HepG2 (cell line): ENCODE measurements at regions not wholly inside any gene's neighbourhood (a gene's known extent, or its start where the extent isn't known, plus 50 kb on each side); places are given as distances from the start of the nearest gene placed in this dataset.

Experiments used
- ATAC-seq: fragments of 200-7000 bp; cut with Tn5 transposase; 3 replicates; pipeline ENCODE4 v1.9.1; 2020; ENCODE audit warnings: mild to moderate bottlenecking, moderate library complexity
- BruUV-seq: library from RNA; stranded (reverse); fragments of 400-500 nt; replicated peaks from 2 replicates; lab custom pipeline; 2021; lab: Mats Ljungman, UMichigan
- CTCF ChIA-PET: fragments of 300-600 bp; formaldehyde crosslinking; extraction: SDS; loops from one replicate; lab custom pipeline; 2021; ENCODE audit warnings: low total read pairs, inconsistent platforms, low intra/inter-chr PET ratio; lab: Yijun Ruan, JAX
- POLR2A ChIA-PET: fragments of 350-600 bp; sonication (Branson Sonifier 250); formaldehyde crosslinking; loops from one replicate; lab custom pipeline; 2020; ENCODE audit warnings: antibody characterized with exemption, inconsistent platforms; lab: Yijun Ruan, JAX
- DNase-seq: peaks from one replicate; pipeline ENCODE4 v3.0.0-alpha.2; 2015; ENCODE audit warnings: low spot score
- FAIRE-seq: peaks from 3 replicates; lab custom pipeline; 2011; peaks lifted over from hg19 to GRCh38; lab: Jason Lieb, UNC
- H2AFZ ChIP-seq: one replicate; pipeline ENCODE4 v1.6.1; 2011; ENCODE audit warnings: low read length, inconsistent platforms
- H3K27ac ChIP-seq: fragments of 300-600 bp; 3 replicates; pipeline ENCODE4 v1.8.0; 2011; ENCODE audit warnings: mixed run types, mild to moderate bottlenecking, mixed read lengths, low read length, inconsistent platforms; ENCODE audit not compliant: insufficient read depth; ENCODE audit errors: extremely low read length
- H3K27me3 ChIP-seq, 2 experiments: fragments of 200-600 bp in 1 of 2; 2 replicates in 1 of 2; 3 replicates in 1 of 2; pipeline versions ENCODE4 v1.6.0 to v1.8.0; 2011; ENCODE audit warnings: low read length in 2 of 2, mild to moderate bottlenecking in 2 of 2, moderate library complexity in 2 of 2, inconsistent platforms in 1 of 2; ENCODE audit not compliant: insufficient read depth in 2 of 2, control insufficient read depth in 1 of 2
- H3K36me3 ChIP-seq, 2 experiments: fragments of 200-600 bp in 1 of 2; replicated peaks in 1 of 2; 2 replicates in 1 of 2; 3 replicates in 1 of 2; pipeline versions ENCODE4 v1.5.1 to v1.8.0; 2011; ENCODE audit warnings: low read length in 2 of 2, inconsistent platforms in 1 of 2; ENCODE audit not compliant: insufficient read depth in 2 of 2, control insufficient read depth in 1 of 2
- H3K4me1 ChIP-seq: 2 replicates; pipeline ENCODE4 v1.5.1; 2012; ENCODE audit warnings: low read length, inconsistent platforms; ENCODE audit not compliant: insufficient read depth
- H3K4me2 ChIP-seq: 2 replicates; pipeline ENCODE4 v1.6.0; 2011; ENCODE audit warnings: low read depth, low read length, inconsistent platforms
- H3K4me3 ChIP-seq, 3 experiments: fragments of 200-600 bp in 1 of 3; sonication (generic), shearing (Covaris generic) in 1 of 3; replicated peaks in 1 of 3; 2 replicates each; pipeline ENCODE4 v1.5.1; 2011 to 2016; ENCODE audit warnings: low read length in 3 of 3, inconsistent platforms in 2 of 3, low read depth in 2 of 3, mild to moderate bottlenecking in 2 of 3, control low read depth in 1 of 3, mixed read lengths in 1 of 3; ENCODE audit not compliant: insufficient read depth in 1 of 3
- H3K79me2 ChIP-seq: one replicate; pipeline ENCODE4 v1.6.1; 2011; ENCODE audit warnings: low read length, inconsistent platforms; ENCODE audit not compliant: insufficient read depth
- H3K9ac ChIP-seq: 2 replicates; pipeline ENCODE4 v1.6.0; 2011; ENCODE audit warnings: mild to moderate bottlenecking, low read depth, low read length, inconsistent platforms; ENCODE audit not compliant: insufficient read depth
- H3K9me3 ChIP-seq: 2 replicates; pipeline ENCODE4 v1.5.1; 2012; ENCODE audit warnings: mild to moderate bottlenecking, low read length
- H4K20me1 ChIP-seq: 2 replicates; pipeline ENCODE4 v1.6.0; 2011; ENCODE audit warnings: inconsistent platforms, mild to moderate bottlenecking, low read length, moderate library complexity; ENCODE audit not compliant: insufficient read depth
- ESRRA ChIP-seq: sonication (generic); formaldehyde crosslinking; IDR thresholded peaks from 2 replicates; pipeline ENCODE4 v1.5.1; 2020; ENCODE audit warnings: mild to moderate bottlenecking, low read depth, missing genetic modification reagents
- MLXIP ChIP-seq: sonication (generic); formaldehyde crosslinking; IDR thresholded peaks from 2 replicates; pipeline ENCODE4 v1.9.0; 2021; ENCODE audit warnings: missing genetic modification reagents, borderline replicate concordance
- MXD4 ChIP-seq: IDR thresholded peaks from 2 replicates; pipeline ENCODE4 v1.6.1; 2016; ENCODE audit warnings: mild to moderate bottlenecking, missing biosample characterization, missing genetic modification reagents
- NR1H2 ChIP-seq: sonication (generic); formaldehyde crosslinking; IDR thresholded peaks from 2 replicates; pipeline ENCODE4 v1.8.1; 2022; ENCODE audit warnings: low read depth, missing genetic modification reagents, borderline replicate concordance
- TBX2 ChIP-seq: sonication (generic); formaldehyde crosslinking; IDR thresholded peaks from 2 replicates; pipeline ENCODE4 v1.5.0; 2020; ENCODE audit warnings: missing genetic modification reagents, mild to moderate bottlenecking, borderline replicate concordance
- WGBS: methylation state at CpG from one replicate; pipeline ENCODE4 v1.1.6; 2017; ENCODE audit warnings: low lambda C conversion rate; 5-methylcytosine and 5-hydroxymethylcytosine counted together
- in situ Hi-C: cut with HindIII; loops from 2 replicates; pipeline ENCODE4 v1.10.0; 2017; ENCODE audit warnings: low pct_unique_long_range_greater_than_20kb; ENCODE audit not compliant: extremely low pct_ligation_motif_present
- intact Hi-C: fragments of 100-400 bp; cut with micrococcal nuclease; formaldehyde crosslinking; loops from one replicate; pipeline ENCODE4 v1.10.0; 2022; ENCODE audit not compliant: unreplicated experiment

- ATAC-seq (no peak), DNase-seq (no peak), FAIRE-seq (no peak)
- ChIA-PET POLR2A (no interaction called here), CTCF (no interaction called here)
- H3K79me2 ChIP-seq: no peaks in the 10 kb centered on the region
- H3K4me3 ChIP-seq: no peak overlapping the region
- intact Hi-C loops: no loop called here
- BruUV-seq: no TSS peak
- TF ChIP-seq MLXIP (CRISPR knock-in tag) (no peak), ESRRA (CRISPR knock-in tag) (no peak)
- H3K4me1 ChIP-seq: no peaks in the 10 kb centered on the region
- in situ Hi-C loops: loop anchor here (25.0 kb wide), 2 partner anchors 563 to 763 kb away; partner anchors contain the start of gene ADCY2
- no peak overlapping the region for H3K27ac ChIP-seq
- H3K27me3 ChIP-seq: peaks cover 0 to 12% of the 10 kb centered on the region in 2 experiments; a peak in 2 of 5 replicates
- H2AFZ ChIP-seq: no peak overlapping the region
- H3K9me3 ChIP-seq: peaks cover 8% of the 10 kb centered on the region; the same call in 1 of the 2 replicates
- WGBS: 10% methylated on average over 10 of the region's 10 CpGs
- H3K4me2 ChIP-seq: no peak overlapping the region
- no peak overlapping the region for H3K9ac ChIP-seq
- H4K20me1 ChIP-seq: no peaks in the 10 kb centered on the region
- H3K36me3 ChIP-seq: no peaks in the 10 kb centered on the region
These were observed 110.8 kb downstream of the TENT4A start for GRCh38 chr5:6823996-6824395.

- intact Hi-C loops (no loop called here), in situ Hi-C loops (no loop called here)
- Histone ChIP-seq H3K27me3 (peaks cover 0 to 7% of the 10 kb centered on the region in 2 experiments; a peak in 2 of 5 replicates), H3K79me2 (no peaks in the 10 kb centered on the region), H3K4me3 (no peak overlapping the region), H3K4me2 (no peak overlapping the region), H3K9ac (no peak overlapping the region), H3K4me1 (no peaks in the 10 kb centered on the region), H2AFZ (no peak overlapping the region), H3K36me3 (no peaks in the 10 kb centered on the region), H3K9me3 (peaks cover 10% of the 10 kb centered on the region; the same call in 1 of the 2 replicates), H4K20me1 (no peaks in the 10 kb centered on the region), H3K27ac (no peak overlapping the region)
- 8% methylated on average over 6 of the region's 6 CpGs for WGBS
- DNase-seq (no peak), ATAC-seq (no peak), FAIRE-seq (no peak)
- BruUV-seq: no TSS peak
- ChIA-PET CTCF (no interaction called here), POLR2A (no interaction called here)
- TF ChIP-seq TBX2 (CRISPR knock-in tag): no peak
- no peak for TF ChIP-seq NR1H2 (CRISPR knock-in tag)
- no peak for TF ChIP-seq MXD4
These were observed 112.5 kb downstream of the TENT4A start for GRCh38 chr5:6825678-6826244.
